ENCODE measurements at regions not wholly inside any gene's neighbourhood (a gene's known extent, or its start where the extent isn't known, plus 50 kb on each side); places are given as distances from the start of the nearest gene placed in this dataset.
"Not testable (repeated sequence)": the region's sequence is repeated elsewhere in the genome, so short reads cannot be mapped to it uniquely, and the experiment has no call there.

DNA sequence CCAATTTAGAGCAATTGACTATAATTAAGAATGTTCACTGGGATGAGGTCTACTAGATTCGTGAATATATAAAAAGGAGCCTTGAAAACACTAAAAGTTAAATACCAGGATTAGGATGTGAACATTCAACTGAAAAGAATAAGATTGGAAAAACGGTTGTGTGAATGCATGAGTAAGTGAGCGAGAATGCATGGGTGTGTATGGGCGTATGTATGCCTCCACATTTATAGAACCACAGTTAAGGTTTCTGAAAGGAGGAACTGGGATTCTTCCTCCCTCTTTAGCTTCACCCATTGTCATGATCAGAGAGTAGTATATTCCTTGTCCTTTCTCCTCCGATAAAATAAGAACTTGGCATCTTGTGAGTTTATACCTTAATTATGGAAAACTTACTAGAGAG lies 151.1 kb upstream of the UBE2E3 start:
- no peak for DNase-seq

DNA sequence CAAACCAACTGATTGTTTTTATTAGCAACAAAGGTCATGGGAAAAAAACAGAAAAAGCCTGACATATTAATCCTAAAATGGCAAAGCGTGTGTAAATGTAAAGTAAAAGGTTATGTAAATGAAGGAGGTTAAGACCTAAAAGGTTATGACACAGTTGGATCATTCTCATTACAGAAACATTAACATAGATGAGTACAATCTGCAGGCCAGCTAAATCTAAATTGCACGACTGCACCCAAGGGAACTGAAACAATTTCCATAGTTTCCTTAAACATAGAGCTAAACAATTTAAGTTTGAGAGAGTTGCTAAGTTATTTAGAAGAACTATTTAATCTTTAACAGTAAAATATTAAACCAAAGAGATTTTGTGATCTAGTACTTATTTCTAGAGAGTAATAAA lies 151.6 kb upstream of the UBE2E3 start:
- no peak for DNase-seq

GRCh38 chr2:180823546-180824141 lies 156.8 kb upstream of the UBE2E3 start:
- no peak for DNase-seq

DNA sequence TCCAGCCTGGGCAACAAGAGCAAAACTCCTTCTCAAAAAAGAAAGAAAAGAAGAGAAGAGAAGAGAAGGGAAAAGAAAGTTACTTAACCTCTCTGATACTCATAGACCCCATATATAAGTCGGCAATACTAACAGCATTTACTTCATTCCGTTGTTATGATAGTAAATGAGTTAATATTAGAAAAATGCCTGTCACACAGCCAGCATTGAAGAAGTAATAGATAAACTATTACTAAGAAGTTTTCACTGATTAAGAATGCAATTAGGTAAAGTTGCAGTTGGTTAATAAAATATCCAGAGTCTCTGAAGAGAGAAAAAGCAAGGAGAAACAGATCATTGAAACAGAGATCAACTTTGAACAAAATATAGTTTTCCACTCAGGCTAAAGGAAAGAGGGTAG lies 161.3 kb upstream of the UBE2E3 start:
- no peak for DNase-seq

DNA sequence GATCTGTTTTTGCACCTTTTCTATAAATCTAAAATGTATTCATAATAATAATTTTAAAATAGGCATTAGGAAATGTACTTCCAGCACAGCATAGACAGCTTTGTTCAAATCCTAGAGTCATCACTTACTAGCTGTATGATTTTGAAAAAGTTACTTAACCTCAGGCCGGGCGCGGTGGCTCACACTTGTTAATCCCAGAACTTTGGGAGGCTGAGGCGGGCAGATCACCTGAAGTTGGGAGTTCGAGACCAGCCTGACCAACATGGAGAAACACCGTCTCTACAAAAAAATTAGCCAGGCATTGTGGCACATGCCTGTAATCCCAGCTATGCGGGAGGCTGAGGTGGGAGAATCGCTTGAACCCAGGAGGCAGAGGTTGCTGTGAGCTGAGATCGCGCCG lies 161.7 kb upstream of the UBE2E3 start:
- DNase-seq = not testable (repeated sequence)

DNA sequence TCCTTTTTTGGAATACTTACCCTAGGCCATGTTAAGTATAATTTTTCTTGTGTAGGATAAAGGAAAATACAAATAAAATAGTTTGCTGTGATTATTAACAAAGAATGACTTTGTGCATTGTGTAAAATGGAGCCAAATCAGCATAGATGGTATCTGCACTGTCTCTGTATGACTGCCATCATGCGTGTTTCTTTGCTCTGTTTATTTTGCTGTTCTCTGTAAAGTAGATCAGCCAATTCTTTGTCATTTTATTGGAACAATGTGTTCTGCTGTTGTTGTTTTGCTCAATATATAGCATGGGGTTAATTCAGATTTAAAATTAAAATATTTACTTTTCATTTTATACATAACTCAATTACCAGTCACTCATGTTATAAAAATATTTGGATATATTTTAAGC lies 181.3 kb upstream of the UBE2E3 start:
- DNase-seq = no peak

- no peak for DNase-seq
Measured at GRCh38 chr2:180790891-180791290, 189.5 kb upstream of the UBE2E3 start.

DNA sequence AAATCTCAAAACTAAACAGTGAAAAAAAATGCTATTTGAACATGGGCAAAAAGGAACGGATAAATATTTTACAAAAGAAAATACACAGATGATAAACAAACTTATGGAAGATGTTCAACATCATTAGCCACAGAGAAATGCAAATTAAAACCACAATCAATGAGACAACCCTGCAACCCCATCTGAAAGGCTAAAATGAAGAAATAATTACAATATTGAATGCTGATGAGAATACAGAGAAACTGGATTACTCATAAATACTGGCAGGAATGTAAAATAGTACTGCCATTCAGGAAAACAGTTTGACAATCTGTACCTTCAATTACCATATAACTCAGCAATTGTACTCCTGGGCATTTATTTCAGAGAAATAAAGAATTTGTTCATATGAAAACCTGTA lies 193.1 kb upstream of the UBE2E3 start:
- no peak for DNase-seq

- no peak for DNase-seq
Measured at GRCh38 chr2:180781276-180781675, 199.1 kb upstream of the UBE2E3 start.

- no peak for DNase-seq
Measured at GRCh38 chr2:180778291-180778690, 202.1 kb upstream of the UBE2E3 start.

DNA sequence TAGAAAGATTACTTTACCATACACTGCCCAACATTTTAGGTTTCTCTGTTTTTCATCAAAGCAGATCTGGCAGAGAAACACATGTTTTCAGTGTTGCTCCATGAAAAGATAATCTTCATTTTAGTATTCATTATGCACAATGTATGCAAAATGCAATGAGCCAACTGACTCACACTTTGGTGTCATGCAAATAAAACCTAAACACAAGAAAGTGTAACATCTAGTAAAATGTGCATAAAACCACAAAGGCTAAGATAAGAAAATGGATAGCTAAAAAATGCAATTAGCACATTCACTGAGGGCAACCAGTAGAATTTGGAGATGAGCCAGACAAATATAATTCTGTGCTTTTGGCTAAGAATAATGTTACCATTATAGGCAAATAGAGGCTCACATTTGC lies 203.5 kb upstream of the UBE2E3 start:
- DNase-seq = no peak

- no peak for DNase-seq
Measured at GRCh38 chr2:180775711-180776110, 204.7 kb upstream of the UBE2E3 start.

DNA sequence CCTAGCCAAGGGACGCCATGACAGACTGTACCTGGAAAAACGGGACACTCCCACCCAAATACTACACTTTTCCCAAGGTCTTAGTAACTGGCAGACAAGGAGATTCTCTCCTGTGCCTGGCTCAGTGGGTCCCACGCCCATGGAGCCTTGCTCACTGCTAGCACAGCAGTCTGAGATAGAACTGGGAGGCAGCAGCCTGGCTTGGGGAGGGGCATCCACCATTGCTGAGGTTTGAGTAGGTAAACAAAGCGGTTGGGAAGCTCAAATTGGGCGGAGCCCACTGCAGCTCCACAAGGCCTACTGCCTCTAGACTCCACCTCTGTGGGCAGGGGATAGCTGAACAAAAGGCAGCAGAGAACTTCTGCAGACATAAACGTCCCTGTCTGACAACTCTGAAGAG lies 215.1 kb upstream of the UBE2E3 start:
- not testable (repeated sequence) for DNase-seq

DNA sequence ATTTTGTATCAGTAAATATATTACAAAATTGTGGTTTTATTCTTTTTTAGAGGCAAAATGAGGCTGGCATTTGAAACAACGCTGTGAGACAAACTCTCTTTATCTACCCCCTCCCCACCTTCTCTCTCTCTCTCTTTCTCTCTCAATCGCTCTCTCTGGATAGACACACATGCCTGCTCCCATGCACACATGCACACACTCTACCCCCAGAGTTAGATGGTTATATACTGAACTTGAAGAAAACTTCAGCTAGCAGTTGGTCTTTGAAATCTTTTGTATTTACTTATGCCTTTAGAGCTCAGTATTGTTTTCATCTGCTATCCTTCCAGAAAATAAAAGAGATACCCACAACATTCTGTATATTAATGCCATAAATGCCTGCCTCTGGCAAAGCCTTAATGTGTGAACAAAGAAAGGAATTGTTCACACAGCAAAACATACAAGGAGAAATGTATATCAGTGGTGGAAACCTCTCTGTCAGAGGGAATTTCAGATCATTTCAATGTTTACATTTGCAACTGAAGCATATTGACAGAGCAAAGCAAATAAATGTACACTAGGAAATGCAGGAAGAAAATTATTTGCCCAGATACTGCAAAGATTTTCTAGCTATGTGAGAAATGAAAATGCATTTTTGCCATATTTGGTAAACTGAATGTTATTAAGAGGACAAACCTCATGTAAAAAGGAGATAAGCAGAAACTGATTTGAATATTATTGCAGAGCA lies 217.0 kb upstream of the UBE2E3 start:
- no peak for DNase-seq

GRCh38 chr2:180761224-180761623 lies 219.2 kb upstream of the UBE2E3 start:
- DNase-seq = no peak

DNA sequence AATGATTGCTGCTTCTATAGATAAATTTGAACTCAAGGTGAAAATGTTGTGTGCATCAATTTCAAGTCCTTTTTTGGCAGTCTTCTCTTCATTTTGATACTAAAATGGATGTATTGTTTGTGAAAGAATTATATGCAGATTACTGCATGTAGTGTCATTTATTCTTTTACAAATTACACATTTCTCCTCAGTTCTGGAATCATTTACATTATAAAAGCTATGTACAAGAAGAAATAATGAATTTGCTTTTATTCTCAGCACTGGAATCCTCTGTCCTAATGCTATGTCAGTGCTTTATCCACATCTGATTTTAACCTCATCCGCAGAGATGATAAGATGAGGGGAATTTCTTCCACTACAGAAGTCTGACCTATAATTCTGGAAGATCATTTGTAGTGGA lies 220.8 kb upstream of the UBE2E3 start:
- no peak for DNase-seq

- no peak for DNase-seq
Measured at GRCh38 chr2:180753809-180754761, 226.3 kb upstream of the UBE2E3 start.

DNA sequence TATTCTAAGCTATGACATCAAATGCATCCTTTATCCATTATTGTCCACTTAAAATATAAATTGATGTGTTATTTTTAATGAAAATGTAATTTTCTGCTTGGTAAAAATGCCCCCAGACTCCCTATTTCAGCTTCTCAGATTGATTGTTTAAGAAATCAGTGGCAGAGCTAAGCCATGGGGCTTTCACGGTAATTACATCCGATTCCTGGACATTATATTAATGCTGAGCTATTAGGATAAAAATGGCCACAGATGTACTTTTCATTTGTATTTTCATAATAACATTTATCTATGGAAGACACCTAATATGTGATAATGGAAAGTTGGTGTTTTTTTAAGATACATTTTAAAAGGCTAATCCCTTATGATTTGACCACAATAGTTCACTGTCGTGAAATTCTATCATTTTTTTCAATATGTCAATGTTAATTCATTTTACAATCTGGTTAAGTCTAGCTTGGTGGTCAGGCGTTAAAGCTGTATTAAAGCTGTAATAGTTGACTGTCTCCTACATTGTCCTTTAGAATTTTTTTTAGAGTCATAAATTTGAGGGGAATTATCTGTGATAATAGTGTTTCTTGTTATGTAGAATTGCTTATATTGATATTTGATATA lies 229.0 kb upstream of the UBE2E3 start:
- no peak for DNase-seq

- no peak for DNase-seq
Measured at GRCh38 chr2:180747728-180748127, 232.7 kb upstream of the UBE2E3 start.

- no peak for DNase-seq
Measured at GRCh38 chr2:180743401-180743800, 237.0 kb upstream of the UBE2E3 start.

DNA sequence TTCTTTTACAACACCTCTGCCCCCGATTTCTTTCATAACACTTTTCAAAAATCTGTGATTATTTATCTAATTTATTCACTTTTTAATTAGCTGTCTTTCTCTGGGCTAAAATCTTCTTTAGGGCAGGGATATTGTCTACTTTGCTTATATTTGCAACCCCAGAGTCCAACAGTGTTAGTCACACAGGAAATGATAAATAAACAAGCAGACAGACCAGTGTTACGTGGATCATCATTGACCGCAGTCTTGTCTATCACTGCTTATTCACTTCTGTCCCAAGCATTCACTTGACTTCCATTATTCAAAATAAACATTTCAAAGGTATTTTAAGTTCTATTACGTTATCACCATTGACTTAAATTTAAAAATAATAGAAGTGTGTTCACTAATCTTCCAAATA lies 237.6 kb upstream of the UBE2E3 start:
- no peak for DNase-seq

GRCh38 chr2:180739070-180739469 lies 241.3 kb upstream of the UBE2E3 start:
- DNase-seq = no peak

GRCh38 chr2:180735799-180736198 lies 244.6 kb upstream of the UBE2E3 start:
- DNase-seq = no peak
